Nephron (organoid): ENCODE measurements at regions not wholly inside any gene's neighbourhood (a gene's known extent, or its start where the extent isn't known, plus 50 kb on each side); places are given as distances from the start of the nearest gene placed in this dataset.

Experiments
- H3K27ac Mint-ChIP-seq, 3 experiments: 2 replicates each; pipeline ENCODE4 v1.8.0; 2020; ENCODE audit warnings: mixed read lengths in 3 of 3, mild to moderate bottlenecking in 2 of 3, moderate library complexity in 1 of 3
- H3K27me3 Mint-ChIP-seq: 2 replicates; pipeline ENCODE4 v1.8.0; 2021; ENCODE audit warnings: low read depth, mild to moderate bottlenecking, moderate library complexity, mixed read lengths
- H3K36me3 Mint-ChIP-seq: 2 replicates; pipeline ENCODE4 v1.8.0; 2020; ENCODE audit warnings: low read depth, mixed read lengths
- H3K4me1 Mint-ChIP-seq: 2 replicates; pipeline ENCODE4 v1.8.0; 2020; ENCODE audit warnings: mixed read lengths
- H3K4me3 Mint-ChIP-seq, 3 experiments: 2 replicates each; pipeline ENCODE4 v1.8.0; 2020; ENCODE audit warnings: mild to moderate bottlenecking in 3 of 3, mixed read lengths in 3 of 3, moderate library complexity in 2 of 3
- H3K9me3 Mint-ChIP-seq: 2 replicates; pipeline ENCODE4 v1.8.0; 2020; ENCODE audit warnings: mixed read lengths
- CTCF ChIP-seq, 3 experiments: fragments of 200-600 bp; sonication (generic); IDR thresholded peaks; one replicate each; pipeline ENCODE4 v1.5.0; 2021; ENCODE audit warnings: antibody characterized with exemption in 3 of 3; ENCODE audit not compliant: unreplicated experiment in 3 of 3

- TF ChIP-seq CTCF (IDR thresholded peaks at IDR 0.05; ENCODE audit: unreplicated experiment in 3 of 3), result no peak
- no peak overlapping the region for H3K27ac Mint-ChIP-seq
- peaks cover 5% of the 10 kb centered on the region for H3K9me3 Mint-ChIP-seq
- peaks cover 44% of the 10 kb centered on the region for H3K4me1 Mint-ChIP-seq
- no peak overlapping the region for H3K4me3 Mint-ChIP-seq
- H3K27me3 Mint-ChIP-seq, result peaks cover 33% of the 10 kb centered on the region
- no peaks in the 10 kb centered on the region for H3K36me3 Mint-ChIP-seq
Observed at GRCh38 chr10:113427236-113427735, 125.6 kb upstream of the HABP2 start.

DNA sequence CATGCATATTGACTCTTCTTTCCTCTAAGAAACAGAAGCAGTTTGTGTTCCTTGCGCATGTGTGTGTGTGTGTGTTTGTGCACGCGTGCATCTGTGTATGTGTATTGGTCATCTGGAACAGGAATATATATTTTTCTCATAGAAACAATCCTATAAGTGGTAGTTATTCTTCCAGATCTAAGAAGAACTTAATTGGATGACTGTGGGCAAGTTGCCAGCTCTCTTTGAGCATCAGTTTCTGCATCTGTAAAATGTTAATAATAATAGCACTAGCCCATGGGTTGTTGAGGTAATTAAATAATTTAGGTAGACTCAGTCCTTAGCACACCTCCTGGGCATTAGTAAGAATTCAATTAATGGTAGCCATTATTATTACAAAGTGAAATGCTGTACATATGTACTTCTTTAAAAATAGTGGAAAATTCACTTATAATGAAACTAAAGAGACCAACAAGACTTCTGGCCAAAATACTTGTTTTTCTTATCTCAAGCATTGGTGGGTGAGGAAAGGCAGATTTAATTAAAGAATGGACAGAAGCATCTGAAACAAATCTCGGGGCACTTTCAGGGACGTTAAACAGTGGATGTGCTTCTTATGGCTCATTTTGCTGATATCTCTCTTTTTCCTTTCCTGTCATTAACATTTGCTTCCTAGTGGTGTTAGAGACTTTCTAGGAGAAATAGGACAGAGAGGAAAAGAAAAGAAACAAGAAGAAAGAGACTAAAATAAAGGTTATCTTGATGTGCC lies 124.9 kb upstream of the HABP2 start:
- peaks cover 5% of the 10 kb centered on the region for H3K9me3 Mint-ChIP-seq

GRCh38 chr10:113430634-113431397 lies 122.0 kb upstream of the HABP2 start:
- H3K27ac Mint-ChIP-seq, result peak overlapping the region in 2 of 3 experiments; percentile 27 to 49
- H3K4me3 Mint-ChIP-seq, result no peak overlapping the region
- peaks cover 15% of the 10 kb centered on the region for H3K4me1 Mint-ChIP-seq
- H3K36me3 Mint-ChIP-seq, result peaks cover 5% of the 10 kb centered on the region
- peaks cover 10% of the 10 kb centered on the region for H3K9me3 Mint-ChIP-seq
- TF ChIP-seq CTCF (IDR thresholded peaks at IDR 0.05; ENCODE audit: unreplicated experiment in 3 of 3), result no peak
- peaks cover 36% of the 10 kb centered on the region for H3K27me3 Mint-ChIP-seq

More for the DNA sequence above, 124.9 kb upstream of the HABP2 start:
- H3K4me3 Mint-ChIP-seq, result no peak overlapping the region
- peaks cover 43% of the 10 kb centered on the region for H3K4me1 Mint-ChIP-seq
- TF ChIP-seq CTCF (IDR thresholded peaks at IDR 0.05; ENCODE audit: unreplicated experiment in 3 of 3), result no peak
- H3K36me3 Mint-ChIP-seq, result no peaks in the 10 kb centered on the region
- peaks cover 33% of the 10 kb centered on the region for H3K27me3 Mint-ChIP-seq
- no peak overlapping the region for H3K27ac Mint-ChIP-seq

DNA sequence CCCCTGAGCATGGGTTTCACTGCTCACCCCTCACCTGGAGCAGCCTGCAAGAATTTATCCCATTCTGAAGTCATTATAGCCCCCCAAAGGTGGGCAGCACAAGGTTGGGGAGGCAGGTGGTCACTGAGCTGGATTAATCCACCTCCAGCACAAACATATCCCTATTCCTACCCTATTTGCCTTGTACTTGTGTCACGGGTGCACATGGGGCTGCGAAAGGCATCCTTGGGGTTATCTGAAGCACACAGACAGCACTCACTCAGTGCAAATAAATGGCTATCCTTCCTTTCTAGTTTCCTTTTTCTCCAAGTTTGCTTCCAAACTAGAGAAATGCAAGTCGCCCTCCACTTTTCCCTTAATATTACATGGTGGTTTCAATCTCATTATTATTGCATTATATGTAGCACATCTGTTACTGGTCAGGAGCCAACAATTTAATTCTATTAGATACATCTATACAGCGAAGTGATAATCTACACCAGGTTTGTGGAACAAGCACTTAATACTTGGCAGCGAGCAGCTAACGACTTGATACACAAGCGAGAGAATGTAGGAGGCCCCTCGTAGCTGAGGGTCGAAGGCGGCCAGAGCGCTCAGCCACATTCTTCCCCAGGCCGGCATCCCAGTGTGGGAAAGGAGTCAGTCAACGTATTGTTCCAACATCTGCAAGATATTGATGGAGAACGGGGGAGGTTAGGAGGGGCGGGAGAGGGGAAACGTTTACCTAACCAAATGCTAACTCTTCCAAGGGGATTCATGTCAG lies 121.3 kb upstream of the HABP2 start:
- peaks cover 5% of the 10 kb centered on the region for H3K36me3 Mint-ChIP-seq
- H3K4me1 Mint-ChIP-seq, result peaks cover 12% of the 10 kb centered on the region
- peaks cover 10% of the 10 kb centered on the region for H3K9me3 Mint-ChIP-seq
- H3K27me3 Mint-ChIP-seq, result peaks cover 40% of the 10 kb centered on the region
- peak overlapping the region; percentile 27 to 67 (median 49) for H3K27ac Mint-ChIP-seq
- no peak for TF ChIP-seq CTCF (IDR thresholded peaks at IDR 0.05; ENCODE audit: unreplicated experiment in 3 of 3)
- H3K4me3 Mint-ChIP-seq, result peak overlapping the region in 1 of 3 experiments; percentile 2

GRCh38 chr10:113433711-113434110 lies 119.1 kb upstream of the HABP2 start:
- no peak overlapping the region for H3K27ac Mint-ChIP-seq
- no peak overlapping the region for H3K4me3 Mint-ChIP-seq
- H3K27me3 Mint-ChIP-seq, result peaks cover 43% of the 10 kb centered on the region
- H3K9me3 Mint-ChIP-seq, result peaks cover 10% of the 10 kb centered on the region
- peaks cover 5% of the 10 kb centered on the region for H3K36me3 Mint-ChIP-seq
- H3K4me1 Mint-ChIP-seq, result peaks cover 8% of the 10 kb centered on the region
- no peak for TF ChIP-seq CTCF (IDR thresholded peaks at IDR 0.05; ENCODE audit: unreplicated experiment in 3 of 3)
